ENCODE measurements at regions not wholly inside any gene's neighbourhood (a gene's known extent, or its start where the extent isn't known, plus 50 kb on each side); places are given as distances from the start of the nearest gene placed in this dataset.
"Not testable (repeated sequence)": the region's sequence is repeated elsewhere in the genome, so short reads cannot be mapped to it uniquely, and the experiment has no call there.

GRCh38 chr2:147273106-147273505 lies 571.7 kb upstream of the ACVR2A start:
- ChIA-PET RAD21 (ENCODE audit: low non-redundant PET in 1 of 2, low total read pairs in 2 of 2, uncharacterized antibody in 2 of 2, unreplicated experiment in 2 of 2) (no interaction called here), POLR2A (no interaction called here), CTCF (no interaction called here)
- no peak for TF ChIP-seq ATF3 (IDR thresholded peaks at IDR 0.05)
- no peak for TF ChIP-seq YY1 (IDR thresholded peaks at IDR 0.05; ENCODE audit: extremely low read depth, insufficient replicate concordance, low read depth, low read length)
- no peak for TF ChIP-seq MAX (IDR thresholded peaks at IDR 0.05)
- no peak for TF ChIP-seq POLR2A (IDR thresholded peaks at IDR 0.05; ENCODE audit: borderline replicate concordance, extremely low read depth, insufficient read depth, insufficient read length)
- TF ChIP-seq SP1 (IDR thresholded peaks at IDR 0.05; ENCODE audit: low read depth), result no peak
- TF ChIP-seq EZH2phosphoT487 (IDR thresholded peaks at IDR 0.05; ENCODE audit: borderline replicate concordance), result no peak
- Histone ChIP-seq H3K27me3 (ENCODE audit: insufficient read depth, low read length) (no peaks in the 10 kb centered on the region), H3K36me3 (ENCODE audit: control insufficient read depth in 1 of 2, insufficient read depth in 2 of 2, low read length in 2 of 2) (no peaks in the 10 kb centered on the region), H3K9ac (ENCODE audit: low read length) (no peak overlapping the region), H3K27ac (ENCODE audit: low read depth, low read length) (no peak overlapping the region), H2AFZ (ENCODE audit: low read depth, low read length, poor library complexity, severe bottlenecking) (no peak overlapping the region), H3K79me2 (ENCODE audit: insufficient read depth, low read length) (no peaks in the 10 kb centered on the region), H3K9me3 (ENCODE audit: control insufficient read depth in 1 of 2, insufficient read depth in 1 of 2, low read depth in 1 of 2, low read length in 2 of 2) (peaks cover 3 to 6% of the 10 kb centered on the region in 2 experiments; a peak in 1 of 4 replicates), H3K4me1 (ENCODE audit: control insufficient read depth in 1 of 2, insufficient read depth in 2 of 2, low read length in 2 of 2) (no peaks in the 10 kb centered on the region), H3K4me2 (ENCODE audit: low read length) (no peak overlapping the region), H3K4me3 (replicated peaks in 1 of 2; ENCODE audit: low read depth in 1 of 2, low read length in 2 of 2) (no peak overlapping the region), H3K9me2 (ENCODE audit: insufficient read depth) (no peaks in the 10 kb centered on the region), H4K20me1 (ENCODE audit: insufficient read depth) (no peaks in the 10 kb centered on the region)
- DNase-seq (ENCODE audit: low read depth, low spot score), result no peak
- no TSS peak for BruUV-seq (replicated peaks)
- no peak for ATAC-seq
- intact Hi-C loops (cut with micrococcal nuclease), result no loop called here

- intact Hi-C loops (cut with micrococcal nuclease); BruUV-seq (replicated peaks); H3K27ac ChIP-seq (ENCODE audit: low read depth, low read length): not testable (repeated sequence)
Observed at GRCh38 chr2:147269581-147269980, 575.2 kb upstream of the ACVR2A start.

More at GRCh38 chr2:147269581-147269980, 575.2 kb upstream of the ACVR2A start:
- POLR2A ChIA-PET; DNase-seq (ENCODE audit: low read depth, low spot score); H2AFZ ChIP-seq (ENCODE audit: low read depth, low read length, poor library complexity, severe bottlenecking); H3K36me3 ChIP-seq (ENCODE audit: control insufficient read depth in 1 of 2, insufficient read depth in 2 of 2, low read length in 2 of 2); H3K9me3 ChIP-seq (ENCODE audit: control insufficient read depth in 1 of 2, insufficient read depth in 1 of 2, low read depth in 1 of 2, low read length in 2 of 2); H4K20me1 ChIP-seq (ENCODE audit: insufficient read depth); H3K27me3 ChIP-seq (ENCODE audit: insufficient read depth, low read length); ATAC-seq; H3K79me2 ChIP-seq (ENCODE audit: insufficient read depth, low read length); H3K9me2 ChIP-seq (ENCODE audit: insufficient read depth); CTCF ChIA-PET; H3K4me1 ChIP-seq (ENCODE audit: control insufficient read depth in 1 of 2, insufficient read depth in 2 of 2, low read length in 2 of 2); H3K4me3 ChIP-seq (replicated peaks in 1 of 2; ENCODE audit: low read depth in 1 of 2, low read length in 2 of 2); H3K4me2 ChIP-seq (ENCODE audit: low read length); RAD21 ChIA-PET (ENCODE audit: low non-redundant PET in 1 of 2, low total read pairs in 2 of 2, uncharacterized antibody in 2 of 2, unreplicated experiment in 2 of 2); H3K9ac ChIP-seq (ENCODE audit: low read length): not testable (repeated sequence)
